Mesenchymal stem cell (in vitro differentiated cells and primary cell): ENCODE measurements at regions not wholly inside any gene's neighbourhood (a gene's known extent, or its start where the extent isn't known, plus 50 kb on each side); places are given as distances from the start of the nearest gene placed in this dataset.

ENCODE experiments used
- DNase-seq: peaks from one replicate; pipeline ENCODE4 v3.0.0-alpha.2; 2013
- H2AFZ ChIP-seq: one replicate; pipeline ENCODE4 v1.6.1; 2013; ENCODE audit warnings: low read depth, mild to moderate bottlenecking, control low read depth, inconsistent platforms, low read length, moderate library complexity
- H2AK5ac ChIP-seq: 2 replicates; pipeline ENCODE4 v1.6.1; 2013; ENCODE audit warnings: low read length, moderate library complexity, mild to moderate bottlenecking, inconsistent platforms; ENCODE audit not compliant: severe bottlenecking
- H2BK120ac ChIP-seq: one replicate; pipeline ENCODE4 v1.6.1; 2013; ENCODE audit warnings: low read depth, mild to moderate bottlenecking, inconsistent platforms, low read length, moderate library complexity
- H2BK12ac ChIP-seq, 2 experiments: one replicate each; pipeline ENCODE4 v1.6.1; 2013; ENCODE audit warnings: inconsistent platforms in 2 of 2, low read length in 2 of 2, mild to moderate bottlenecking in 2 of 2, moderate library complexity in 2 of 2, control low read depth in 1 of 2
- H2BK15ac ChIP-seq: one replicate; pipeline ENCODE4 v1.6.1; 2013; ENCODE audit warnings: mild to moderate bottlenecking, low read depth, inconsistent platforms; ENCODE audit not compliant: poor library complexity, severe bottlenecking
- H2BK5ac ChIP-seq: 2 replicates; pipeline ENCODE4 v1.6.1; 2013; ENCODE audit warnings: low read depth, mild to moderate bottlenecking, low read length, control low read depth, inconsistent platforms; ENCODE audit not compliant: poor library complexity, severe bottlenecking
- H3K14ac ChIP-seq, 2 experiments: one replicate each; pipeline ENCODE4 v1.6.1; 2013; ENCODE audit warnings: inconsistent platforms in 2 of 2, low read length in 2 of 2, control low read depth in 1 of 2, mild to moderate bottlenecking in 1 of 2, moderate library complexity in 1 of 2
- H3K18ac ChIP-seq, 2 experiments: one replicate each; pipeline ENCODE4 v1.6.1; 2013; ENCODE audit warnings: inconsistent platforms in 2 of 2, low read length in 2 of 2, control low read depth in 1 of 2, low read depth in 1 of 2, mild to moderate bottlenecking in 1 of 2
- H3K23ac ChIP-seq, 2 experiments: one replicate each; pipeline ENCODE4 v1.6.1; 2013; ENCODE audit warnings: inconsistent platforms in 2 of 2, low read length in 2 of 2, mild to moderate bottlenecking in 2 of 2, moderate library complexity in 2 of 2, control low read depth in 1 of 2
- H3K27ac ChIP-seq: 2 replicates; pipeline ENCODE4 v1.5.1; 2013; ENCODE audit warnings: mild to moderate bottlenecking, moderate library complexity, low read length, control low read depth, inconsistent platforms; ENCODE audit not compliant: poor library complexity, severe bottlenecking
- H3K27me3 ChIP-seq, 2 experiments: 2 replicates each; pipeline versions ENCODE4 v1.6.1 to v1.7.0; 2013; ENCODE audit warnings: low read length in 2 of 2, mild to moderate bottlenecking in 2 of 2, moderate library complexity in 2 of 2, control low read depth in 1 of 2, inconsistent platforms in 1 of 2; ENCODE audit not compliant: control insufficient read depth in 1 of 2, insufficient read depth in 1 of 2
- H3K36me3 ChIP-seq, 2 experiments: 2 replicates each; pipeline versions ENCODE4 v1.6.1 to v1.7.0; 2013; ENCODE audit warnings: low read length in 2 of 2, control low read depth in 1 of 2, inconsistent platforms in 1 of 2, low read depth in 1 of 2, mild to moderate bottlenecking in 1 of 2; ENCODE audit not compliant: insufficient read depth in 2 of 2, control insufficient read depth in 1 of 2
- H3K4ac ChIP-seq, 2 experiments: one replicate each; pipeline ENCODE4 v1.6.1; 2013; ENCODE audit warnings: inconsistent platforms in 2 of 2, low read length in 2 of 2, mild to moderate bottlenecking in 2 of 2, moderate library complexity in 2 of 2, control low read depth in 1 of 2, low read depth in 1 of 2
- H3K4me1 ChIP-seq: 2 replicates; pipeline ENCODE4 v1.6.1; 2013; ENCODE audit warnings: low read depth, low read length, control low read depth; ENCODE audit not compliant: control insufficient read depth, insufficient read depth
- H3K4me2 ChIP-seq: 2 replicates; pipeline ENCODE4 v1.6.1; 2013; ENCODE audit warnings: low read length, mild to moderate bottlenecking, inconsistent platforms; ENCODE audit not compliant: poor library complexity, severe bottlenecking
- H3K4me3 ChIP-seq, 2 experiments: 2 replicates each; pipeline versions ENCODE4 v1.5.1 to v1.7.0; 2013; ENCODE audit warnings: low read length in 2 of 2, mild to moderate bottlenecking in 2 of 2, control low read depth in 1 of 2, low read depth in 1 of 2; ENCODE audit not compliant: insufficient read depth in 1 of 2
- H3K79me1 ChIP-seq: replicated peaks from 2 replicates; pipeline ENCODE4 v1.6.1; 2013; ENCODE audit warnings: mild to moderate bottlenecking, control low read depth, low read length, inconsistent platforms; ENCODE audit not compliant: poor library complexity, severe bottlenecking
- H3K9ac ChIP-seq: 2 replicates; pipeline ENCODE4 v1.7.0; 2013; ENCODE audit warnings: mild to moderate bottlenecking, low read length, moderate library complexity
- H3K9me3 ChIP-seq: 2 replicates; pipeline ENCODE4 v1.7.0; 2013; ENCODE audit warnings: mild to moderate bottlenecking, low read length; ENCODE audit not compliant: control insufficient read depth
- H4K8ac ChIP-seq: one replicate; pipeline ENCODE4 v1.6.1; 2013; ENCODE audit warnings: inconsistent platforms, mild to moderate bottlenecking, low read length, moderate library complexity
- H4K91ac ChIP-seq: one replicate; pipeline ENCODE4 v1.6.1; 2013; ENCODE audit warnings: mild to moderate bottlenecking, low read length, inconsistent platforms
- WGBS: methylation state at CpG from one replicate; pipeline ENCODE4 v1.1.7; 2013; ENCODE audit warnings: mixed read lengths; 5-methylcytosine and 5-hydroxymethylcytosine counted together

DNA sequence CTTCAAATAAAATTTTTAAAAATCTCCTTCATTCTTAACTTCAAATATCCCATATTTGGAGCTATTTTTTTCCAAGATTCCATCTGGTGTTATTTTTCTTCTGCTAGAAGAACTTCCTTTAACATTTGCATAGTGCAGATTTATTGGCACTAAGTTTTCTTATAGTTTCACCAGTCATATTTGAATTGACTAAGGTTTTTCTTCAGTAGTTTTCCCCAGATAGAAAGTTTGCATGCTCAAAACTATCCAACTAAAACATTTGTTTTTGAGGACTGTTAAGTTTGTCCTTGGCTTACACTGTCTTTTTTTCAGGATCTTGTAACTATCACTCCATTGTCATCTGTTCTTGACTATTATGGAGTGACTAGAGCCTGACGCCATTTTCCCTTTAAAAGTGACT is 606.7 kb downstream of the TAF11L14 start:
- no peak overlapping the region for H2AFZ ChIP-seq

DNA sequence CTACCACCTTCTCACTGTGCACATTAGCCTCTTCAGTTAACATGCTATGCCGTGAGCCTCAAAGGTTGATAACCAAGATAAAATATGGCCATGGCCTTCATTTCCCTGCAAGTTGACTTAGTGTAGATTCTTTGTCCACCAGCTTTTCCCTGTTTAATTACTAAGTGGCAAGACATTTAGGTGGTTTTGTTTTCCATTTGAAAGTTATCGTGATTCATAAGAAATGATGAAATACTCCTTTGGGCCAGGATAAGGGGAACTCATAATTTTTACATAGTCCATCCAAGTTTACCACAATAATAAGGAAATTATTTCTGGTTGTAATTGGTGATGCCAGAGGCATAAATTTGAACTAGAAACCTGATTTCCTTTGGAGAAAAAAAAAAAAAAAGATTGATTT is 609.6 kb downstream of the TAF11L14 start:
- Histone ChIP-seq H4K91ac (no peak overlapping the region), H3K9ac (no peak overlapping the region), H3K9me3 (peaks cover 23% of the 10 kb centered on the region), H3K18ac (no peak overlapping the region), H3K14ac (no peak overlapping the region), H3K27me3 (no peaks in the 10 kb centered on the region), H3K79me1 (no peaks in the 10 kb centered on the region), H2BK12ac (no peak overlapping the region), H2AK5ac (no peak overlapping the region), H3K4me1 (no peaks in the 10 kb centered on the region), H2BK5ac (no peak overlapping the region), H3K23ac (no peak overlapping the region), H3K36me3 (no peaks in the 10 kb centered on the region), H3K4me2 (no peak overlapping the region), H2BK15ac (no peak overlapping the region), H3K27ac (no peak overlapping the region), H2AFZ (no peak overlapping the region), H3K4me3 (no peak overlapping the region), H3K4ac (no peak overlapping the region), H2BK120ac (no peak overlapping the region), H4K8ac (no peak overlapping the region)
- WGBS: 83% methylated on average over 1 of the region's 2 CpGs
- no peak for DNase-seq

More for the DNA sequence above, 606.7 kb downstream of the TAF11L14 start:
- Histone ChIP-seq H3K4ac (no peak overlapping the region), H3K9ac (no peak overlapping the region), H3K14ac (no peak overlapping the region), H3K36me3 (no peaks in the 10 kb centered on the region), H3K27me3 (no peaks in the 10 kb centered on the region), H3K4me3 (no peak overlapping the region), H3K27ac (no peak overlapping the region), H4K8ac (no peak overlapping the region), H2BK120ac (no peak overlapping the region), H3K9me3 (peaks cover 7% of the 10 kb centered on the region), H3K4me2 (no peak overlapping the region), H3K79me1 (no peaks in the 10 kb centered on the region), H2BK12ac (no peak overlapping the region), H2BK5ac (no peak overlapping the region), H4K91ac (no peak overlapping the region), H2AK5ac (no peak overlapping the region), H3K4me1 (no peaks in the 10 kb centered on the region), H2BK15ac (no peak overlapping the region), H3K23ac (no peak overlapping the region), H3K18ac (no peak overlapping the region)
- no peak for DNase-seq
- 100% methylated on average over 1 of the region's 1 CpG for WGBS

DNA sequence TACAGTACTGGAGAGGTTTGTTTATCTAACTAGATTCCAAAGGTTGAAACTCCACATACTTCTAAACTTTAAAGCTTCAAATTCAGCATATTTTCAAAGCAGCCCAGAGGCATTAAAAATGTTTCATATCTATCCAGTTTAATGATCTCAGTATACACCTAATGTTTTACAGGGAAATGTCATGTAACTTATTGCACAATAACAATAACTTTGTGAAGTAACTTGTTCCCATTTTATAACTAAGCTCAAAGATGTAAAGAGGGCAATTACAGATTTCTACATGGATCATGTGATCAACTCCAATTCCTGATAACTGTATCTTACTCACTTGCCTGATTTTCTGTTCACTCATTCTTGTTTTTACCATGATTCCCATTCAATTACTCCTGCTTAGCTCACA is 610.0 kb downstream of the TAF11L14 start:
- no peak overlapping the region for H3K9ac ChIP-seq
- H3K9me3 ChIP-seq: peaks cover 23% of the 10 kb centered on the region
- H3K36me3 ChIP-seq: no peaks in the 10 kb centered on the region
- H3K18ac ChIP-seq: no peak overlapping the region
- H2BK5ac ChIP-seq: no peak overlapping the region
- H3K27ac ChIP-seq: no peak overlapping the region
- no peak for DNase-seq
- H2BK15ac ChIP-seq: no peak overlapping the region
- H4K91ac ChIP-seq: no peak overlapping the region
- H3K14ac ChIP-seq: no peak overlapping the region
- no peak overlapping the region for H3K23ac ChIP-seq
- no peaks in the 10 kb centered on the region for H3K27me3 ChIP-seq
- H3K4me1 ChIP-seq: no peaks in the 10 kb centered on the region
- no peak overlapping the region for H2AFZ ChIP-seq
- no peak overlapping the region for H3K4me3 ChIP-seq
- H4K8ac ChIP-seq: no peak overlapping the region
- H3K4ac ChIP-seq: no peak overlapping the region
- H2BK120ac ChIP-seq: no peak overlapping the region
- no peak overlapping the region for H2AK5ac ChIP-seq
- no peak overlapping the region for H2BK12ac ChIP-seq
- no peak overlapping the region for H3K4me2 ChIP-seq
- H3K79me1 ChIP-seq: no peaks in the 10 kb centered on the region

DNA sequence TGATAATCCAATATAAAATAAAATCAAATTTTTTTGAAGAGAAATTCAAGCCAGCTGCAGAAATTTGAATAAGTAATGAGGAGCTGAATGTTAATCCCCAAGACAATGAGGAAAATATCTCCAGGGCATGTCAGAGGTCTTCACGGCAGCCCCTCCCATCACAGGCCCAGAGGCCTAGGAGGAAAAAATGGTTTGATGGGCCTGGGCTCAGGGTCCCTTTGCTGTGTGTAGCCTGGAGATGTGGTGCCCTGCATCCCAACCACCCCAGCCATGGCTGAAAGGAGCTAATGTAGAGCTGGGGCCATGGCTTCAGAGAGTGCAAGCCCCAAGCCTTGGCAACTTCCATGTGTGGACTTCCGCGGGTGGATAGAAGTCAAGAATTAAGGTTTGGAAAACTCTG is 618.3 kb downstream of the TAF11L14 start:
- H3K23ac ChIP-seq: no peak overlapping the region
- no peak overlapping the region for H2BK15ac ChIP-seq
- no peaks in the 10 kb centered on the region for H3K36me3 ChIP-seq
- no peaks in the 10 kb centered on the region for H3K27me3 ChIP-seq
- H3K14ac ChIP-seq: no peak overlapping the region
- DNase-seq: no peak
- 92% methylated on average over 3 of the region's 3 CpGs for WGBS
- no peak overlapping the region for H4K8ac ChIP-seq
- no peak overlapping the region for H3K9ac ChIP-seq
- H3K18ac ChIP-seq: no peak overlapping the region
- no peak overlapping the region for H2BK5ac ChIP-seq
- H2BK12ac ChIP-seq: no peak overlapping the region
- no peak overlapping the region for H3K4me3 ChIP-seq
- no peak overlapping the region for H2AFZ ChIP-seq
- H3K79me1 ChIP-seq: no peaks in the 10 kb centered on the region
- no peak overlapping the region for H4K91ac ChIP-seq
- no peak overlapping the region for H2AK5ac ChIP-seq
- no peak overlapping the region for H3K4ac ChIP-seq
- peaks cover 16% of the 10 kb centered on the region for H3K9me3 ChIP-seq
- H3K4me2 ChIP-seq: no peak overlapping the region
- H2BK120ac ChIP-seq: no peak overlapping the region
- no peak overlapping the region for H3K27ac ChIP-seq
- H3K4me1 ChIP-seq: no peaks in the 10 kb centered on the region
